GM18861 (cell line): ENCODE measurements at regions not wholly inside any gene's neighbourhood (a gene's known extent, or its start where the extent isn't known, plus 50 kb on each side); places are given as distances from the start of the nearest gene placed in this dataset.

Source experiments
- ATAC-seq: cut with Tn5 transposase; IDR thresholded peaks from one replicate; pipeline ENCODE4 v1.9.1; 2021; ENCODE audit not compliant: unreplicated experiment

DNA sequence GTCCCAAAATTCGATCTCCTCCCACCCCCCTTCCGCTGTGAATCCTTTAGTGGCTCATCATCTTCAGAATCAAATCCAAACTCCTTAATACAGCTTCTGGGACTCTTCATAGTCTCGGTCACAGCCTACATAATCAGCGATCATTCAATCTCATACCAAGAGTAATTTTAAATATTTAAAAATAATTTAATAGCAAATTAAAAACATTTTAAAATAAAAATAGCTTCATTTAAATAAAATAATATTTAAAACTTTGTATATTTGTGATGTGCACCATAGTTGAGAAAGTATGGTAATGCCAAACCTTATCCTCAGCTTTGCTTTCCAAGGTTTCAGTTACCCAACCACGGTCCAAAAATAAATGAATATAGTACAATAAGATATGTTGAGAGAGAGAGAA, 70.0 kb upstream of the NR3C1 start:
- no peak for ATAC-seq

DNA sequence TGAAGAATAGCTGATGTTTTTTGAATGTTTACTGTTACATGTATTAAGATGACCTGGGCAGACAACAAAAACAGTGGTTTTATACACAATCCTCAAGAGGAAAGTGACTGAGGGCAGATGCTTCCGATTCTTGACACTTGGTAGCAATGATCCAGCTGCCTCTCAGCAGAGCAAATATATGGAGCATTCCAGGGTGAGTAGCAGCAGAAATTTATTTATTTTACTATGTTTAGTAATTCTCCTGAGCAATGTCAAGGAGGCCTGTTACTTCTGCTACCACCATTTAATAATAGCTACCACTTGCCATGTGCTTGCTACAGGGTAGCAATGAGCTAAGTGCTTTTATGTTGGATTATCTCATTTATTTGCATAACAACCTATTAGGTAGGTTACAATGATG, 69.1 kb upstream of the NR3C1 start:
- no peak for ATAC-seq

DNA sequence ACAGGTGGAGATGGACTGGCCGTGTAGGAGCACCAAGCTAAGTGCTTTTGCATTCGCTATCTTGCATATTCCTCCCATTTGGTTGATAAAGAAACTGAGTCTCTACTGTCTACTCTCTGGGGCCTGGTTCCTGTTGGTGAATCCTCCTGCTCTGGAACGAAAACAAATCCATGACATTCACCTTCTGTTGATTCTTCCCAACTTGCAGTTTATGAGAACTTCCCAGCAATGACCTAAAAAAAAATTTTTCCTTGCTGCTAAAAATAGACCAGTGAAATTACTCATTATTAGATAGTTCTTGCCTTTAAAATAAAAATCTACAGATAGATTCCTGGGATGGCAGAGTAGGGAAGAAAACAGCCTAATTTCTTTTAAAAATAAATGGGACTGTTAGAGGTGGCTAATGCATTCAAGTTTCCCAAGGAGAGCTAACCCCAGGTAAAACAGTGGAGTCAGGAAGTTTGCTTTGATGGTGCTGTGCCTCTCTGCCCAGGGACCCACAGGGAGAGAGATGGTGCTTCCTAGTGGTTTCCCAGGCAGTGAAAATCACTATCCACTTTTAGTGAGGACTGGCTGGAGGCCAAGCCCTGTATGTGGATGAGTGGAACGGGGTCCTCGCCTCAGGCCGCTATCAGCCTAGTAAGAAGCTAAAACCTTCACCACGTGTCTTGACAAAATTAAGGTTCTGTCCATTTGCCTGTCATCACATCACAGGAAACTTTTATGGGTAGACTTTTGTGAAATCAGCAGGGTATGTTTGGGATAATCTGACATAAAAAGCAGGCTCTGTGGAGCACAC, 68.4 kb upstream of the NR3C1 start:
- no peak for ATAC-seq

DNA sequence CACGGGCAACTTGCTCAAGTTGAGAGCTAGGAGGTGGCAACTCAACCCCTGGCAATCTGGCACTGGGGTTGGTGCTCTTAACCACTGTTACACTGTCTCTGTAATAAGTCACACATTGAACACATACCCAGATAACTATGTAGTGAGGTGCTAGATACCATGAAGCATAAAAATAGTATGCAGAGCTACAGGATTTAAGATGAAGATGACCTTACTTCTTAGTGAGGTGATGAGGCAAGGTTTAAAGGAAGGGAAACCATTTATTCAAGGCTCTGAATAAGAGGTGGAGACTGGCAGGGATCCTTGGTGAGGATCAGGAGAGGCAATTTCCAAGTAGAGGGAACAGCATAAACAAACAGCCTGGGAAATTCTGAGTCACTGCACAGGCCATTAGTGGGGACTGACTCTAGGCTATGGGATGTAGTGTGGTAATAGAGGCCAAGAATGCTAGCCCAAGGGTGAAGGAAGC, 67.6 kb upstream of the NR3C1 start:
- no peak for ATAC-seq

DNA sequence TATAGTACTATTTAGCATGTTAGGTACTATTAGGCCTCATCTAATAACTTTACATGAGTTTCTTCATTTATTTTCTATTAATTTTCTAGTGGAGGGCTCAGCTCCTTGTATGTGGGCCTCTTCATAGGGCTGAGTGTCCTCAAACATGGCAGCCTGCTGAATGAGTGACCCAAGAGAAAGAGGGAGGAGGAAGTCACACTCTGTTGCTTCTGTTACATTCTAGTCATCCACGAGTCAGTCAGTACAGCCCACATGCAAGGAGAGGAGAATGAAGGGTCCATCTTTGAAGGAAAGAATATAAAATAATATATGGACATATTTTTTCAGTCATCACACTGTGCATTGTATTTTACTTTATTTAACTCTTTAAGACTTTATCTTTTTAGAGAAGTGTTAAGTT, 66.6 kb upstream of the NR3C1 start:
- no peak for ATAC-seq

DNA sequence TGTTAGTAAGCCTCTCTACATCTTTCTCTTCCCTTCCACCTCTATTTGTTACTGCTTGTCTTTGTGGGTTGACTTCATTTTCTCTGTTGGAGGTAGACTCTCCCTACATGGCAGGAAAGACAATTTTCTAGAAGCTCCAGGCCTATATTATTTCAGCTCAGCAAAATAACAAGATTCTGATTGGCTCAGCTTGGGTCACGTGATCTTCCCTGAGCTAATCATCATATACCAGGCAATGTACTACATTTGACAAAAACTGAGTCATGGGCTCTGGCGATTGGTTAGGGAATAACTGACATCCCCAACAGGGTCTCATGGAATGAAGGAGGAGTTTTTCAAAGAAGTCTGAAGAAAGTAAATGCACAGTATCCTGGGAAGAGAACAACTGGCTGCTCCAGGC, 65.6 kb upstream of the NR3C1 start:
- no peak for ATAC-seq

DNA sequence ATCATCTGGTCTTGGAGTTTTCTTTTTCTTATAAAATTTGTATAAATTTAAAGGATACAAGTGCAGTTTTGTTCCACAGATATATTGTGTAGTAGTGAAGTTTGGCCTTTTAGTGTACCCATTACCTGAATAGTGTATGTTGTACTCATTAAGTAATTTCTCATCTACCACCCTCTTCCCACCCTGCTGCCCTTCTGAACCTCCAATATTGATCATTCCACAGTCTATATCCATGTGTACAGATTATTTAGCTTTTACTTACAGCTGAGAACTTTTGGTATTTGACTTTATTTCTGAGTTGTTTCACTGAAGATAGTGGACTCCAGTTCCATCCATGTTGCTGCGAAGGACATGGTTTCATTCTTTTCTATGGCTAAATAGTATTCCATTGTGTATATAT, 63.1 kb upstream of the NR3C1 start:
- no peak for ATAC-seq

DNA sequence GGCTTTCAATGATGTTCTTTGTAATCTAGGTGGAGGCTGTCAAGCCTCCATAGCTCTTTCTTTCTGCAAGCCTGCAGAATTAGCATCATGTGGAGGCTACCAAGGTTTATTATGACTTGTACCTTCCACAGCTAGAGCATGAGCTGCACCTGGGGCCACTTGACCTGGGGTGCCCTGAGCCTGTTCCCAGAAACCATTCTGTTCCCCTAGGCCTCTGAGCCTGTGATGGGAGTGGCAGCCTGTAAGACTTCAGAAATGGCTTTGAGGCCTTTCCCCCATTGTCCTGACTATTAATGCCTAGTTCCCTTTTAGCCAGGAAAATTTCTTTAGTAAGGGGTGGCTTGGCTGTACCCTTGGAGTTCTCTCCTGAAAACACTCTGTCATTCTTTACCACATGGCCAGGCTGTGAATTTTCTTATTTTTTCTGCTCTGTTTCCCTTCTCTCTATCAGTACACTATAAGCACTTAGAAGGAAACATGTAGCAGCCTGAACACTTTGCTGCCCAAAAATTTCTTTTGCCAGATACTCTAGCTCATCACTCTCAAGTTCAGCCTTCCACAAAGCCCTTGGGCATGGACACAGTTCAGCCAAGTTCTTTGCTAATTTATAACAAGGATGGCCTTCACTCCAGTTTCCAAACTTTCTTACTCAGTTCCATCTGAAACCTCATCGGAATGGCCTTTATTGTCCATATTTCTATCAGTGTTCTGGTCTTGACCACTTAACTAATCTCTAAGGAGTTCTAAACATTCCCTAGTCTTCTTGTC, 61.4 kb upstream of the NR3C1 start:
- ATAC-seq, result no peak

DNA sequence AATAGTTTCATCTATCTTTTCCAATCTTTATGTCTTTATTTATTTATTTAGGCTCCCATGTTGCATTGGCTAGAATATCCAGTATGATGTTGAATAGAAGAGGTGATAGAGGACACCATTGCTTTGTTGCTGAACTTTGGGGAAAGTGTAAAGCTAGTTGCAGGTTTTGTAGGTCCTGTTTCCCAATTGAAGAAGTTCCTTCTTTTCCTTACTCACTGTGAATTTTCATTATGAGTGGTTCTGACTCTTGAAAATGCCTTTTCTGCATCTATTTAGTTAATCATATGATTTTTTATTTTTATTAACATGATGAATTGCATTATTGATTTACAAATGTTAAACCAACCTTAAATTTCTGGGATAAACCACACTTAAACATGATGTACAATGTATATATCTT, 58.9 kb upstream of the NR3C1 start:
- no peak for ATAC-seq

DNA sequence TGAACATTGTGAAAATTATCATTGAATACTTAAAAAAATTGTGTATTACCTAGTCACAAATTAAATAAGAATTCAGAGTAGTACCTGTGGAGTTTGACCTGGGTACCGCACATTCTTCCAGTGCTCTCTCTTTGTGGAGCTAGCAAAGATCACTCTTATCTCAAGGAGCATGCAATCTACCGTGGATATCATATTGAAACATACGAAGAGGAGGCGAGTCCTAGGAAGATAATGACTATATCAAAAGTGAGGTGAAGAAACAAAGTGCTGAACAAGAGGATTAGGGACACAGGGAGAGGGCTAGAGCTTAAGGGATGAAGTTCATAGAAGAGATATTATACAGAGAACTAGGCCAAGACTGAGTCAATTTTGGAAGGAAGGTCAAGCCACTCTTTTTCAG, 55.9 kb upstream of the NR3C1 start:
- no peak for ATAC-seq

DNA sequence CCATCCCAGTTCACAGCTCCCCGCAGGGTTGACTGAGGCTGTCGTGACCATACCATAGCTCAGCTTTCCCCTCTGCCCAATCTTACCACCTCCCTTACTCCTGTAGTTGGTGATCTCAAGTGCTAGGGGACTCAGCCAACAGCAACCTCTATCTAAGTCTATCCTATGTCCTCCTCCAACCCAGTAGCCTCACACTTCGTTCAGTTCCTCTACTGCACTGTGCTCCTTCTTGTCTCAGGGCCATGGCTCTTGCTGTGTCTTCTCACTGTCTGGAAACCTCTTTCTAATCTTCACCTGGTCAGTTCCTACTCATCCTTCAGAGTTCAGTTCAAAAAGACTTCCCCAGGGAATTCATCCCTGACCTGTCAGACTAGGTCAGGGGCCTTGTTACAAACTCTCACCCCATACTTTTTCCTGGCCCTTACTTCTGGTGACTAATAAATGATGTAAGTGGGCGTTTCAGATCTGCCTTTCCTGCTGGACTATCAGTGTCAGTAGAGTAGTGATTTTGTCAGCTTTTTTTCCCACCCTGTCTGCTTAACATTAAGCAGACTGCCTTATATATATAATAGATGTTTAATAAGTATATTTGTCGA, 53.6 kb upstream of the NR3C1 start:
- ATAC-seq, result no peak

DNA sequence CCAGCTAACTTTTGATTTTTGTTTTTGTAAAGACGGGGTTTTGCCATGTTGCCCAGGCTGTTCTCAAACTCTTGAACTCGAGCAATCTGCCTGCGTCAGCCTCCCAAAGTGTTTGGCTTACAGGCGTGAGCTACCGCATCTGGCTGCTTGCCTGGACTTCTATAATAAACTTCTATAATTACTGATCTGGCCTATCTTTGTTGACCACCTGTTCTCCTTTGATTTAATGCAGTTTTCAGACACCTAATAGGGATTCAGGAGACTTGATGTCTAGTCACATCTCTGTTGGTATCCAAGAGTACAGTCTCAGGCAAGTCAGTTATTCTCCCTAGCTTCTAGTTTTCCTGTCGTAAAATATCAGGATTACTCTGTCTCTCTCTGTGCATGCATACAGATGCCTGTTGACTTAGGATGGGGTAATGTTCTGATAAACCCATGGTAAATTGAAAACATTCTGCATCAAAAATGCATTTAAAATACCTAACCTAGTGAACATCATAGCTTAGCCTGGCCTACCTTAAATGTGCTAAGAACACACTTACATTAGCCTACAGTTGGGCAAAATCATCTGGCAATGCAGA, 51.5 kb upstream of the NR3C1 start:
- ATAC-seq, result no peak

DNA sequence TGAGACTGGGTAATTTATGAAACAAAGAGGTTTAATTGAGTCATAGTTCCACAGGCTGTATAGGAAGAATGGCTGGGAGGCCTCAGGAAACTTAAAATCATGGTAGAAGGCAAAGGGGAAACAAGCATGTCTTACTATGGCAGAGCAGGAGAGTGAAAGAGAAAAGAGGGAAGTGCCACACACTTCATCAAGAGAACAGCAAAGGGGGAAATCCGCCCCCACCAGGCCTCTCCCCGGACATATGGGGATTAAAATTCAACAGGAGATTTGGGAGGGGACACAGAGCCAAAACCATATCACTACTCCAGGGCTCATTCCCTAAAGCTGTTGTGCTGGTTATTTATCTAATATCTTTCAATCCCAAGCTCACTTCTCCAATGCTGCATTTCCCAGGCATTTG, 50.2 kb upstream of the NR3C1 start:
- ATAC-seq, result no peak
